Adrenal gland (tissue), 9 donors: ENCODE measurements at regions not wholly inside any gene's neighbourhood (a gene's known extent, or its start where the extent isn't known, plus 50 kb on each side); places are given as distances from the start of the nearest gene placed in this dataset.
A peak's percentile ranks its signal among the peaks of the same experiment; 100 is the strongest.

Source experiments
- DNase-seq, 7 donors: peaks; one replicate each; pipeline ENCODE4 v3.0.0-alpha.2; 2019 to 2020
- H3K27ac ChIP-seq, 5 donors: fragments of 200-600 bp; sonication (generic) in 4 of 5; 1 replicate in 3 of 5; 2 replicates in 2 of 5; pipeline versions ENCODE4 v1.5.1 to v1.8.0; 2016 to 2020; ENCODE audit warnings: mild to moderate bottlenecking in 1 of 5
- H3K27me3 ChIP-seq: fragments of 200-600 bp; 2 replicates; pipeline ENCODE4 v1.8.0; 2021
- H3K36me3 ChIP-seq, 2 donors: fragments of 200-600 bp; replicated peaks in 1 of 2; 1 replicate in 1 of 2; 2 replicates in 1 of 2; pipeline versions ENCODE4 v1.5.1 to v1.8.0; 2018 to 2022
- H3K4me1 ChIP-seq, 2 donors: fragments of 200-600 bp; replicated peaks in 1 of 2; 1 replicate in 1 of 2; 2 replicates in 1 of 2; pipeline versions ENCODE4 v1.5.1 to v1.8.0; 2018 to 2021
- H3K4me3 ChIP-seq, 4 donors: fragments of 200-600 bp; sonication (generic) in 3 of 4; one replicate each; pipeline ENCODE4 v1.5.1; 2016 to 2018
- H3K9me3 ChIP-seq, 3 donors: fragments of 200-600 bp; sonication (generic) in 1 of 3; replicated peaks in 1 of 3; 1 replicate in 2 of 3; 2 replicates in 1 of 3; pipeline versions ENCODE4 v1.5.1 to v1.8.0; 2016 to 2021
- CTCF ChIP-seq, 6 experiments: fragments of 450-650 bp in 4 of 6; fragments of 200-600 bp in 2 of 6; sonication (generic) in 1 of 6; IDR thresholded peaks; 1 replicate in 5 of 6; 2 replicates in 1 of 6; pipeline versions ENCODE4 v1.5.1 to v1.8.0; 2016 to 2021; ENCODE audit warnings: antibody characterized with exemption in 6 of 6, mild to moderate bottlenecking in 2 of 6, moderate library complexity in 1 of 6
- POLR2A ChIP-seq, 2 donors: fragments of 450-650 bp; IDR thresholded peaks; one replicate each; pipeline ENCODE4 v1.6.1; 2017; ENCODE audit warnings: antibody characterized with exemption in 2 of 2, mild to moderate bottlenecking in 2 of 2, moderate library complexity in 1 of 2
- WGBS, 4 donors: extraction: QIAGEN DNeasy Blood & Tissue Kit in 2 of 4; methylation state at CpG; one replicate each; pipeline versions ENCODE4 v1.1.5 to v1.1.7; 2013 to 2017; 5-methylcytosine and 5-hydroxymethylcytosine counted together
- intact Hi-C, 2 donors: fragments of 100-400 bp; cut with DNase I; formaldehyde crosslinking; loops; one replicate each; pipeline versions ENCODE4 v1.14.1 to v1.15.0; 2022 to 2023
- donor health status: healthy with polysubstance abuse.
- donor health status: Bipolar disorder and iron deficiency.
- donor health status: DM: yes; HTN: yes; CAD: no.
- donor health status: DM: no; HTN: no; CAD: no.
- donor health status: DM: no; HTN: no; CAD: no.

- H3K27ac ChIP-seq = no peak overlapping the region
Measured at GRCh38 chr1:22203335-22203734, 60.4 kb upstream of the WNT4 start.

GRCh38 chr1:22204057-22204840 lies 61.4 kb upstream of the WNT4 start:
- no peaks in the 10 kb centered on the region for H3K27me3 ChIP-seq
- no peak overlapping the region for H3K4me3 ChIP-seq
- WGBS, 4 donors = 85 to 90% (median 89%) methylated on average over 7 to 11 of the region's 11 CpGs
- H3K9me3 ChIP-seq = no peaks in the 10 kb centered on the region
- no peaks in the 10 kb centered on the region for H3K4me1 ChIP-seq
- no peak for DNase-seq
- TF ChIP-seq CTCF (IDR thresholded peaks at IDR 0.05) (no peak), POLR2A (IDR thresholded peaks at IDR 0.05) (no peak)
- no peak overlapping the region for H3K27ac ChIP-seq
- no peaks in the 10 kb centered on the region for H3K36me3 ChIP-seq
- intact Hi-C loops = no loop called here

More at GRCh38 chr1:22203335-22203734, 60.4 kb upstream of the WNT4 start:
- no peaks in the 10 kb centered on the region for H3K9me3 ChIP-seq
- DNase-seq = peak in 1 of 7 donors; percentile 8
- H3K27me3 ChIP-seq = no peaks in the 10 kb centered on the region
- H3K4me1 ChIP-seq = no peaks in the 10 kb centered on the region
- H3K4me3 ChIP-seq = no peak overlapping the region
- 84 to 100% (median 86%) methylated on average over 1 of the region's 1 CpG for WGBS, 4 donors
- TF ChIP-seq CTCF (IDR thresholded peaks at IDR 0.05) (no peak), POLR2A (IDR thresholded peaks at IDR 0.05) (no peak)
- no peaks in the 10 kb centered on the region for H3K36me3 ChIP-seq
- intact Hi-C loops = no loop called here

GRCh38 chr1:22204989-22205913 lies 62.4 kb upstream of the WNT4 start:
- Histone ChIP-seq H3K4me3 (no peak overlapping the region), H3K27ac (no peak overlapping the region), H3K36me3 (no peaks in the 10 kb centered on the region), H3K4me1 (no peaks in the 10 kb centered on the region), H3K27me3 (no peaks in the 10 kb centered on the region), H3K9me3 (no peaks in the 10 kb centered on the region)
- TF ChIP-seq POLR2A (IDR thresholded peaks at IDR 0.05) (no peak), CTCF (IDR thresholded peaks at IDR 0.05) (no peak)
- intact Hi-C loops = no loop called here
- WGBS, 4 donors = 39 to 55% (median 48%) methylated on average over 14 to 15 of the region's 15 CpGs
- peak in 6 of 7 donors; percentile 48 to 85 (median 69) for DNase-seq

- H3K9me3 ChIP-seq = no peaks in the 10 kb centered on the region
- WGBS, 4 donors = 87 to 91% (median 87%) methylated on average over 3 to 6 of the region's 6 CpGs
Measured at GRCh38 chr1:22206551-22207125, 63.7 kb upstream of the WNT4 start.

More at GRCh38 chr1:22206551-22207125, 63.7 kb upstream of the WNT4 start:
- DNase-seq = no peak
- TF ChIP-seq POLR2A (IDR thresholded peaks at IDR 0.05) = no peak
- no peak for TF ChIP-seq CTCF (IDR thresholded peaks at IDR 0.05)
- Histone ChIP-seq H3K4me3 (no peak overlapping the region), H3K27ac (no peak overlapping the region), H3K36me3 (no peaks in the 10 kb centered on the region), H3K4me1 (no peaks in the 10 kb centered on the region), H3K27me3 (no peaks in the 10 kb centered on the region)
- intact Hi-C loops = no loop called here
